ENCODE measurements at regions not wholly inside any gene's neighbourhood (a gene's known extent, or its start where the extent isn't known, plus 50 kb on each side); places are given as distances from the start of the nearest gene placed in this dataset.
"Not testable (repeated sequence)": the region's sequence is repeated elsewhere in the genome, so short reads cannot be mapped to it uniquely, and the experiment has no call there.

DNA sequence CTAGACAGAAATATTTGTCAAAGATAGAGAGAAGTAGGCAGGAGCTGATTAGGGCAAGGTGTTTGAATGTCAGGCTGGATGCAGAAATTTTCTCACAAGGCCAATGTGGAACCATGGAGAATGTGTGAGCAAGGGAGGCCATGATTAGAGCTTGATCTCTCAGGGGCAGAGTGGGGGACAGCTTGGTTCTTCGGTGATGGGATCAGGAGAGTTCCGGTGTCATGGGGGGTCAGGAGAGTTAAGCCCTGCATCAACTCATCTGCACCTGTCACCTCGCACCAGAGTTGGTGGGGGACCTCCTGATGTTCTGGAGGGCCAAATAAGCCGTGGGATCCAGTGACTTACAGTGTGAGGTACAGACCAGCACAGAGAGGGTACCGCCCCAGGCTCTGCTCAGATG, 175.1 kb upstream of the TPTE start:
- H3K4me3 ChIP-seq (ENCODE audit: low read length): peak overlapping the region; percentile 25; the same call in 1 of the 2 replicates
- not testable (repeated sequence) for H3K27me3 ChIP-seq (ENCODE audit: insufficient read depth, low read length); H3K4me1 ChIP-seq (ENCODE audit: insufficient read depth, low read length); H3K27ac ChIP-seq (ENCODE audit: low read depth, low read length); H3K9ac ChIP-seq (ENCODE audit: low read depth, low read length); H3K36me3 ChIP-seq (ENCODE audit: insufficient read depth, low read length)
- WGBS: 91% methylated on average over 2 of the region's 5 CpGs
- peaks cover 68% of the 10 kb centered on the region for H3K9me3 ChIP-seq (ENCODE audit: insufficient read depth, low read depth, low read length)

DNA sequence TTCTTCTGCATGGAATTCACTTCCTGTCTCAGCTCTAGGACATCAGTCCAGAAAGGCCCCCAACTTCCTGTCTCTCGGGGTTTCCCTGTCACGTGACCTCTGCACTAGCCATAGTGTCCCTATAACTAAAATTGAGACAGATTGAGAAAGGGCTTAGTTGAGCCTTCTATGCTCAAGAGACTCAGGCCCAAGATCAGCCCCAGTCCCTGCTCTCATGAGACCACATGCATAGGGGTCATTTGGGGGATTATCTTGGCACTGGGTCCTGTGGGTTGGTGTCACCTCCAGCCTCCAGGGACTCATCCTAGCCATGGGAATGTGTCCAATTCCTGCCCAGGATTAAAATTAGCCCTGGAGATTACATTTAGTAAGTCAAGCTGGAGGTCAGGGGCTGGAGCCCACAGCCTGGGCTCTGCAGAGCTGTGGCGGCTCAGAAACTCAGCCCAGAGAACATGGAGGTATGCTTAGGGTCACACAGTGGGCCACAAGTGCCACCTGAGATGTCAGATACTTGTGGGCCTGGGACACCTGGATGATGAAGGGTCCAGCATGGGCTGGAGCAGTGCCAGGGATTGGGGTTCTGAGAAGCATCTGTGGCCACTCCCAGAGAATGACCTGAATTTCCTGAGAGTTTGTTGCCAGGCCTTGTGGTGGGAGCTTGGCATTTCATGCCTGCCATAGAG, 174.3 kb upstream of the TPTE start:
- H3K27ac ChIP-seq (ENCODE audit: low read depth, low read length); H3K4me3 ChIP-seq (ENCODE audit: low read length); H3K27me3 ChIP-seq (ENCODE audit: insufficient read depth, low read length); H3K4me1 ChIP-seq (ENCODE audit: insufficient read depth, low read length); H3K9ac ChIP-seq (ENCODE audit: low read depth, low read length); H3K36me3 ChIP-seq (ENCODE audit: insufficient read depth, low read length): not testable (repeated sequence)
- WGBS: 86% methylated on average over 3 of the region's 3 CpGs
- H3K9me3 ChIP-seq (ENCODE audit: insufficient read depth, low read depth, low read length): peaks cover 75% of the 10 kb centered on the region

DNA sequence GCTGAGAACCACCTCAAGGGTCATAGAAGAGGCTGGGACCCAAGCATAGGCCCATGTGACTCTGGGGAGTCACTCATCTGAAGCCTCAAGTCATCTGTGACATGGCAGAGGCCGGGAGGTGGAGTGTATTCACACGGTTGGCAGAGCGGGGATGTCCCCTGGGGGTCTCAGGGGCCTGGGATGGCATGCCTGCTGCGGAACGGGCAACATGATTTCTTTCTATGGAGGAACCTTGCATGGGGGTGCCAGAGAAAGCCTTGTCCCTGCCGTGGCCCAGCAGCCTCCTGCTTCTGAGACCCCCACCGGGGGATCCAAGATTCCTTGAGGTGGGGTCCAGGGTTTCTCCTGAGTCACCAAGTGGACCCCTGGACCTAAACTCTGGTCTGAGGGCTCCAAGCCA, 173.7 kb upstream of the TPTE start:
- H3K9me3 ChIP-seq (ENCODE audit: insufficient read depth, low read depth, low read length): peaks cover 78% of the 10 kb centered on the region
- not testable (repeated sequence) for H3K27me3 ChIP-seq (ENCODE audit: insufficient read depth, low read length); H3K9ac ChIP-seq (ENCODE audit: low read depth, low read length); H3K36me3 ChIP-seq (ENCODE audit: insufficient read depth, low read length); H3K4me1 ChIP-seq (ENCODE audit: insufficient read depth, low read length); H3K27ac ChIP-seq (ENCODE audit: low read depth, low read length)
- 0 out of 2 replicates have a peak overlapping the region, but pooled peaks have one; percentile 8 for H3K4me3 ChIP-seq (ENCODE audit: low read length)
- WGBS: 79% methylated on average over 7 of the region's 7 CpGs

DNA sequence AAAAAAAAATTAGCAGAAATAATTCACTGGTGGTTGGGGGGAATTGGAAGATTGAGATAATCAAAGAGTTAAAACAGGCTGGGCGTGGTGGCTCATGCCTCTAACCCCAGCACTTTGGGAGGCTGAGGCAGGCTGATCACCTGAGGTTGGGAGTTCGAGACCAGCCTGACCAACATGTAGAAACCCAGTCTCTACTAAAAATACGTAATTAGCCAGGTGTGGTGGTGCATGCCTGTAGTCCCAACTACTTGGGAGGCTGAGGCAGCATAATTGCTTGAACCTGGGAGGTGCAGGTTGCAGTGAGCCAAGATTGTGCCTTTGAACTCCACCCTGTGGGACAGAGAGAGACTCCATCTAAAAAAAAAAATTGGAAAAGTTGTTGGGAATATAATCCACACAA, 173.2 kb upstream of the TPTE start:
- not testable (repeated sequence) for H3K27me3 ChIP-seq (ENCODE audit: insufficient read depth, low read length); H3K4me1 ChIP-seq (ENCODE audit: insufficient read depth, low read length); H3K4me3 ChIP-seq (ENCODE audit: low read length); H3K36me3 ChIP-seq (ENCODE audit: insufficient read depth, low read length); H3K9ac ChIP-seq (ENCODE audit: low read depth, low read length); H3K27ac ChIP-seq (ENCODE audit: low read depth, low read length)
- peaks cover 81% of the 10 kb centered on the region for H3K9me3 ChIP-seq (ENCODE audit: insufficient read depth, low read depth, low read length)
- WGBS: 54% methylated on average over 3 of the region's 3 CpGs

DNA sequence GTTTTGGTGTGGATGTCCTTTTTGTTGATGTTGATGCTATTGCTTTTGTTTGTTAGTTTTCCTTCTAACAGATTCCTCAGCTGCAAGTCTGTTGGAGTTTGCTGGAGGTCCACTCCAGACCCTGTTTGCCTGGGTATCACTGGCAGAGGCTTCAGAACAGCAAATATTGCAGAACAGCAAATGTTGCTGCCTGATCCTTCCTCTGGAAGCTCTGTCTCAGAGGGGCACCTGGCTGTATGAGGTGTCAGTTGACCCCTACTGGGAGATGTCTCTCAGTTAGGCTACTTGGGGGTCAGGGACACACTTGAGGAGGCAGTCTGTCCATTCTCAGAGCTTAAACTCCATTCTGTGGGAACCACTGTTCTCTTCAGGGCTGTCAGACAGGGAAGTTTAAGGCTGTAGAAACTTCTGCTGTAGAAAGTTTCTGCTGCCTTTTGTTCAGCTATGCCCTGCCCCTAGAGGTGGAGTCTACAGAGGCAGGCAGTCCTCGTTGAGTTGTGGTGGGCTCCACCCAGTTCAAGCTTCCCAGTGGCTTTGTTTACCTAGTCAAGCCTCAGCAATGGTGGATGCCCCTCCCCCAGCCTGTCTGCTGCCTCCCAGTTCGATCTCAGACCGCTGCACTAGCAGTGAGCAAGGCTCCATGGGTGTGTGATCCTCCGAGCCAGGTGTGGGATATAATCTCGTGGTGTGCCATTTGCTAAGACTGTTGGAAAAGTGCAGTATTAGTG, 166.4 kb upstream of the TPTE start:
- not testable (repeated sequence) for H3K27me3 ChIP-seq (ENCODE audit: insufficient read depth, low read length); H3K27ac ChIP-seq (ENCODE audit: low read depth, low read length); H3K4me3 ChIP-seq (ENCODE audit: low read length); H3K9ac ChIP-seq (ENCODE audit: low read depth, low read length); H3K4me1 ChIP-seq (ENCODE audit: insufficient read depth, low read length); H3K36me3 ChIP-seq (ENCODE audit: insufficient read depth, low read length)
- H3K9me3 ChIP-seq (ENCODE audit: insufficient read depth, low read depth, low read length): peaks cover 85% of the 10 kb centered on the region
- WGBS: 52% methylated on average over 5 of the region's 5 CpGs

DNA sequence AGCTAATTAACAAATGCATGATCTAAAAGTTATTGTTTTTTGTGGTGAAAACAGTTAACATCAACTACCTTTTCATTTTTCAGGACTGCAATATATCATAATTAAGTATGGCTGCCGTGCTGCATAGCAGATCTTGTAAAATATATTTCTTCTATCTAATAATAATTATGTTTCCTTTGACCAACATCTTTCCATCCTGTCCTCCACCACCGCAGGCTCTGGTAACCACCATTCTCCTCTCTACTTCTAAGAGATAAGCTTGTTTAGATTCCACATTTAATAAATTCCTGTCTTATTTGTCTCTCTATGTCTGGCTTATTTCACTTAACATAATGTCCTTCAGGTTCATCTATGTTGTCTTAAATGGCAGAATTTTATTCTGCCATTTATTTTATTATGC, 162.3 kb upstream of the TPTE start:
- not testable (repeated sequence) for H3K9ac ChIP-seq (ENCODE audit: low read depth, low read length); H3K4me3 ChIP-seq (ENCODE audit: low read length); H3K36me3 ChIP-seq (ENCODE audit: insufficient read depth, low read length); H3K27me3 ChIP-seq (ENCODE audit: insufficient read depth, low read length); H3K4me1 ChIP-seq (ENCODE audit: insufficient read depth, low read length); H3K27ac ChIP-seq (ENCODE audit: low read depth, low read length)
- peaks cover 92% of the 10 kb centered on the region for H3K9me3 ChIP-seq (ENCODE audit: insufficient read depth, low read depth, low read length)
- WGBS: 90% methylated on average over 1 of the region's 2 CpGs

DNA sequence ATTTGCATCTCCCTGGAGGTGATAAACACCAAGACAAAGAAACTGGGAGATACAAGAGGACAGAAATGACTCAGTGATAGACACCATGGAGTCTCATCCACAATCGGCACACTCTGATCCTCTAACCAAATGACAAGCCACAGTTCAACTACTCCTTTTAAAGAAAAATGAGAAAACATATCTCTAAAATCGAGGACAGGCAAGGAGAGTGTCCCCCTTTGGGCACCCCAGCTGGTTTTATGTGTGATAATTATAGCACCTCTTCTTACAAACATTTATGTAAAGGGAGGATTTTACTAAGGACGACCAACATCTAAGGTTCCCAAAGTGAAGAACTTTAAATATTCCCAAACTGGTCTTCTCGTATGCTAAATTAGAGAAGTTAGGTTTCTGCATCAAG, 161.5 kb upstream of the TPTE start:
- peaks cover 85% of the 10 kb centered on the region for H3K9me3 ChIP-seq (ENCODE audit: insufficient read depth, low read depth, low read length)
- WGBS: 65% methylated on average over 2 of the region's 4 CpGs
- not testable (repeated sequence) for H3K27me3 ChIP-seq (ENCODE audit: insufficient read depth, low read length); H3K27ac ChIP-seq (ENCODE audit: low read depth, low read length); H3K36me3 ChIP-seq (ENCODE audit: insufficient read depth, low read length); H3K4me3 ChIP-seq (ENCODE audit: low read length); H3K9ac ChIP-seq (ENCODE audit: low read depth, low read length); H3K4me1 ChIP-seq (ENCODE audit: insufficient read depth, low read length)

DNA sequence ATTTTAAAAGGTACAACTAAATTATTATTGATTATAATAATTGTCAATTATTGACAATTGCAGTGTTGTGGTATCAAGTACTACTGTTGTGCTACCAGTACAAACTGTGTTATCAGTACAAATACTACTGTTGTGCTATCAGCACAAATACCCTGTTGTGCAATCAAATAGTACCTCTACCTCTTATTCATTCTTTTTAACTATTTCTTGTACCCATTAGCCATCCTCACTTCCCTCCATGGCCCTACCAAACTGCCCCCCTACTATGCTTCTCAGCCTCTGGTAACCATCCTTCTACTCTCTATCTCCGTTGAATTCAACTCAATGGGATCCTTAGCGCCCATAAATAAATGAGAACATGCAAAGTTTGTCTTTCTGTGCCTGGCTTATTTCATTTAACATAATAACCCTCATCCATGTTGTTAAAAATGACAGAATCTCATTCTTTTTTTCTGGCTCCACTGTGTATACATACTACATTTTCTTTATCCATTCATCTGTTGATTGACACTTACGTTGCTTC, 160.1 kb upstream of the TPTE start:
- H3K27ac ChIP-seq (ENCODE audit: low read depth, low read length); H3K36me3 ChIP-seq (ENCODE audit: insufficient read depth, low read length); H3K4me1 ChIP-seq (ENCODE audit: insufficient read depth, low read length); H3K4me3 ChIP-seq (ENCODE audit: low read length); H3K9ac ChIP-seq (ENCODE audit: low read depth, low read length); H3K27me3 ChIP-seq (ENCODE audit: insufficient read depth, low read length): not testable (repeated sequence)
- no CpG with 5 or more reads among the region's 3 CpGs for WGBS
- H3K9me3 ChIP-seq (ENCODE audit: insufficient read depth, low read depth, low read length): peaks cover 77% of the 10 kb centered on the region

DNA sequence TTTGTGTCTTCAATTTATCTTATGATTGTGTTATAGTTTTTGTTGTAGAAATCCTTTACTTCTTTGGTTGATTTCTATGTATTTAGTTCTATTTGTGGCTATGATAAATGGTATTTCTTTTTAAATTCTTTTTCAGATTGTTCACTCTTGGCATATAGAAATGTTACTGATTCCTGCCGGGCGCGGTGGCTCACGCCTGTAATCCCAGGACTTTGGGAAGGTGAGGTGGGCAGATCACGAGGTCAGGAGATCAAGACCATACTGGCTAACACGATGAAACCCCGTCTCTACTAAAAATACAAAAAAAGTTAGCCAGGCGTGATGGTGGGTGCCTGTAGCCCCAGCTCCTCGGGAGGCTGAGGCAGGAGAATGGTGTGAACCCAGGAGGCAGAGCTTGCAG, 158.6 kb upstream of the TPTE start:
- not testable (repeated sequence) for H3K4me1 ChIP-seq (ENCODE audit: insufficient read depth, low read length); H3K36me3 ChIP-seq (ENCODE audit: insufficient read depth, low read length); H3K9ac ChIP-seq (ENCODE audit: low read depth, low read length); H3K27me3 ChIP-seq (ENCODE audit: insufficient read depth, low read length); H3K27ac ChIP-seq (ENCODE audit: low read depth, low read length)
- 0 out of 2 replicates have a peak overlapping the region, but pooled peaks have one; percentile 1 for H3K4me3 ChIP-seq (ENCODE audit: low read length)
- H3K9me3 ChIP-seq (ENCODE audit: insufficient read depth, low read depth, low read length): peaks cover 67% of the 10 kb centered on the region
- 75% methylated on average over 9 of the region's 9 CpGs for WGBS

DNA sequence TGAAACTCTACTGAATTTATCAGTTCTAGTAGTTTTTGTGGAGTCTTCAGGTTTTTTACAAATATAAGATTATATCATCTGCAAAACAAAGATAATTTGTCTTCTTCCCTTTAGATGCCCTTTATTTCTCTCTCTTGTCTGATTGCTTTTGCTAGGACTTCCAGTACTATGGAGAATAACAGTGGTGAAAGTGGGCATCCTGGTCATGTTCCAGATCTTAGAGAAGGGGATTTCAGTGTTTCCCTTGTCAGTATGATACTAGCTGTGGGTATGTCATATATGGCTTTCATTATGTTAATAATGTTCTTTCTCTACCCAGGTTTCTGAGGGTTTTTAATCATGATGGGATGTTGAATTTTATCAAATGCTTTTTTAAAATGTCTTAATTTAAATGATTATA, 158.1 kb upstream of the TPTE start:
- not testable (repeated sequence) for H3K9ac ChIP-seq (ENCODE audit: low read depth, low read length); H3K36me3 ChIP-seq (ENCODE audit: insufficient read depth, low read length); H3K27me3 ChIP-seq (ENCODE audit: insufficient read depth, low read length); H3K27ac ChIP-seq (ENCODE audit: low read depth, low read length); H3K4me1 ChIP-seq (ENCODE audit: insufficient read depth, low read length); H3K4me3 ChIP-seq (ENCODE audit: low read length)
- H3K9me3 ChIP-seq (ENCODE audit: insufficient read depth, low read depth, low read length): peaks cover 64% of the 10 kb centered on the region

DNA sequence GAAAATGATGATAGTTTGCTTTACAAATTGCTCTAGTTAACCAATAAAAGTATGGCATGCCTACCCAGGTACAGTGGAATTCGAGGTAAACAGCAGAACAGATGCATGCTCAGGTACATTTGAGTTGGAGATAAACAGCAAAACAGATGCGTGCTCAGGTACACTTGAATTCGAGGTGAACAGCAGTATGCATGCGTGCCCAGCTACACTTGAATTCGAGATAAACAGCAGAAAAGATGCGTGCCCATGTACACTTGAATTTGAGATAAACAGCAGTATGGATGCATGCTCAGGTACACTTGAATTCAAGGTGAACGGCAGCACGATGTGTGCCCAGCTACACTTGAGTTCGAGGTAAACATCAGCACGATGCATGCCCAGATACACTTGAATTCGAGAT, 155.2 kb upstream of the TPTE start:
- not testable (repeated sequence) for H3K9ac ChIP-seq (ENCODE audit: low read depth, low read length); H3K4me1 ChIP-seq (ENCODE audit: insufficient read depth, low read length); H3K4me3 ChIP-seq (ENCODE audit: low read length); H3K27ac ChIP-seq (ENCODE audit: low read depth, low read length); H3K27me3 ChIP-seq (ENCODE audit: insufficient read depth, low read length); H3K36me3 ChIP-seq (ENCODE audit: insufficient read depth, low read length)
- H3K9me3 ChIP-seq (ENCODE audit: insufficient read depth, low read depth, low read length): peaks cover 44% of the 10 kb centered on the region
- WGBS: 60% methylated on average over 5 of the region's 11 CpGs
